H1 (cell line): ENCODE measurements at regions not wholly inside any gene's neighbourhood (a gene's known extent, or its start where the extent isn't known, plus 50 kb on each side); places are given as distances from the start of the nearest gene placed in this dataset.

ENCODE experiments used
- EP300 ChIP-seq, 2 experiments: IDR thresholded peaks; 1 replicate in 1 of 2; 2 replicates in 1 of 2; pipeline ENCODE4 v1.6.1; 2011 to 2012; ENCODE audit warnings: low read depth in 2 of 2, low read length in 2 of 2, mild to moderate bottlenecking in 2 of 2, borderline replicate concordance in 1 of 2, inconsistent platforms in 1 of 2, moderate library complexity in 1 of 2
- JUN ChIP-seq: IDR thresholded peaks from 2 replicates; pipeline ENCODE4 v1.6.1; 2011; ENCODE audit warnings: low read depth, mild to moderate bottlenecking, improper control_type of control experiment, low read length
- KDM1A ChIP-seq: fragments of 200-600, 300-600 bp; sonication (generic); IDR thresholded peaks from 2 replicates; pipeline ENCODE4 v1.7.1; 2016; ENCODE audit warnings: mild to moderate bottlenecking, low read length, borderline replicate concordance
- ZNF274 ChIP-seq: IDR thresholded peaks from 2 replicates; pipeline ENCODE4 v1.7.0; 2012; ENCODE audit warnings: low read length, borderline replicate concordance; ENCODE audit errors: extremely low read depth

GRCh38 chr13:80823472-80823871 lies 482.5 kb upstream of the SPRY2 start (continued):
- TF ChIP-seq JUN = no peak
- no peak for TF ChIP-seq EP300 (IDR thresholded peaks at IDR 0.05; ENCODE audit: borderline replicate concordance in 1 of 2, low read depth in 2 of 2, low read length in 2 of 2)
- TF ChIP-seq ZNF274 = no peak
- no peak for TF ChIP-seq KDM1A
- TF ChIP-seq, all 59 proteins: peak for 0
